IPS-NIHi11 (cell line): ENCODE measurements at regions not wholly inside any gene's neighbourhood (a gene's known extent, or its start where the extent isn't known, plus 50 kb on each side); places are given as distances from the start of the nearest gene placed in this dataset.
"Not testable (repeated sequence)": the region's sequence is repeated elsewhere in the genome, so short reads cannot be mapped to it uniquely, and the experiment has no call there.

Experiments used
- DNase-seq: peaks from one replicate; pipeline ENCODE4 v3.0.0; 2012; ENCODE audit warnings: mixed read lengths, low spot score

- DNase-seq, result peak; percentile 67
Measured at GRCh38 chr9:124125651-124125977, 114.0 kb downstream of the LHX2 start.

- peak; percentile 88 for DNase-seq
Measured at GRCh38 chr9:124126648-124127646, 115.4 kb downstream of the LHX2 start.

GRCh38 chr9:124128568-124129166, 117.1 kb downstream of the LHX2 start:
- DNase-seq, result no peak

- no peak for DNase-seq
Measured at GRCh38 chr9:124130277-124131075, 118.9 kb downstream of the LHX2 start.

- DNase-seq, result not testable (repeated sequence)
Measured at GRCh38 chr9:124131518-124131917, 120.0 kb downstream of the LHX2 start.

GRCh38 chr9:124132671-124133147, 121.1 kb downstream of the LHX2 start:
- no peak for DNase-seq

GRCh38 chr9:124133727-124134126, 122.2 kb downstream of the LHX2 start:
- DNase-seq, result peak; percentile 45

GRCh38 chr9:124134526-124134925, 123.0 kb downstream of the LHX2 start:
- DNase-seq, result no peak

GRCh38 chr9:124135813-124136365, 121.9 kb upstream of the NEK6 start:
- DNase-seq, result no peak

- DNase-seq, result no peak
Measured at GRCh38 chr9:124137009-124137943, 120.5 kb upstream of the NEK6 start.

- DNase-seq, result no peak
Measured at GRCh38 chr9:124137944-124138335, 119.8 kb upstream of the NEK6 start.

- no peak for DNase-seq
Measured at GRCh38 chr9:124139001-124139400, 118.7 kb upstream of the NEK6 start.

- DNase-seq, result no peak
Measured at GRCh38 chr9:124140941-124141568, 116.7 kb upstream of the NEK6 start.

GRCh38 chr9:124144561-124145123, 113.1 kb upstream of the NEK6 start:
- peak; percentile 35 for DNase-seq

- no peak for DNase-seq
Measured at GRCh38 chr9:124146031-124146561, 111.7 kb upstream of the NEK6 start.

GRCh38 chr9:124149992-124150391, 107.8 kb upstream of the NEK6 start:
- peak; percentile 76 for DNase-seq

GRCh38 chr9:124163760-124164255, 93.9 kb upstream of the NEK6 start:
- no peak for DNase-seq

- no peak for DNase-seq
Measured at GRCh38 chr9:124164811-124165210, 92.9 kb upstream of the NEK6 start.

GRCh38 chr9:124174433-124174832, 83.3 kb upstream of the NEK6 start:
- DNase-seq, result no peak

- not testable (repeated sequence) for DNase-seq
Measured at GRCh38 chr9:124177522-124177921, 80.2 kb upstream of the NEK6 start.
